ENCODE measurements at regions not wholly inside any gene's neighbourhood (a gene's known extent, or its start where the extent isn't known, plus 50 kb on each side); places are given as distances from the start of the nearest gene placed in this dataset.
"Not testable (repeated sequence)": the region's sequence is repeated elsewhere in the genome, so short reads cannot be mapped to it uniquely, and the experiment has no call there.

DNA sequence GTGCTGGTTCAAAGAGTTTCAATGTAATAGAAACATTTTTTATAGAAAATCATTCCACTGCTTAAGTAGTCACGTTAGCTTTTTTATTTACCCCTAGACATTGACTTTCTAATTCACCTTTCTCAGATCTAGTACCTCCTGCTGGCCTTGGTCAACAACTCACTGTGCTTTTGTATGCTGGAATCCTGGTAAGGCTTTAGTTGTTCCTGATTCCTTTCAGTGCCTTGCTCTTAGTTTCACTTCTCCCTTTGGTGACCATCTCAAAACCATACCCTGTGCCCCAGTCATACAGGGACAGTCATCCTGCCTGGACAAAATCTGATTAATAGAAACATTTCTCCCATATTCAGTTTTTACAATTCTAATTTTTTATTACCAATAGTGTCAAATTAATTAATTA is 130.2 kb downstream of the GPR37 start:
- no peak overlapping the region for H3K4me3 ChIP-seq
- in situ Hi-C loops (cut with MboI; ENCODE audit: low sequenced_read_pairs in 4 of 4) (no loop called here), intact Hi-C loops (cut with DNase I; ENCODE audit: low total_unique reads) (no loop called here)
- H3K36me3 ChIP-seq: no peaks in the 10 kb centered on the region
- DNase-seq: no peak
- H3K27me3 ChIP-seq: no peaks in the 10 kb centered on the region
- ATAC-seq: no peak
- TF ChIP-seq POLR2A (IDR thresholded peaks at IDR 0.05): no peak
- TF ChIP-seq, protein P1, sequence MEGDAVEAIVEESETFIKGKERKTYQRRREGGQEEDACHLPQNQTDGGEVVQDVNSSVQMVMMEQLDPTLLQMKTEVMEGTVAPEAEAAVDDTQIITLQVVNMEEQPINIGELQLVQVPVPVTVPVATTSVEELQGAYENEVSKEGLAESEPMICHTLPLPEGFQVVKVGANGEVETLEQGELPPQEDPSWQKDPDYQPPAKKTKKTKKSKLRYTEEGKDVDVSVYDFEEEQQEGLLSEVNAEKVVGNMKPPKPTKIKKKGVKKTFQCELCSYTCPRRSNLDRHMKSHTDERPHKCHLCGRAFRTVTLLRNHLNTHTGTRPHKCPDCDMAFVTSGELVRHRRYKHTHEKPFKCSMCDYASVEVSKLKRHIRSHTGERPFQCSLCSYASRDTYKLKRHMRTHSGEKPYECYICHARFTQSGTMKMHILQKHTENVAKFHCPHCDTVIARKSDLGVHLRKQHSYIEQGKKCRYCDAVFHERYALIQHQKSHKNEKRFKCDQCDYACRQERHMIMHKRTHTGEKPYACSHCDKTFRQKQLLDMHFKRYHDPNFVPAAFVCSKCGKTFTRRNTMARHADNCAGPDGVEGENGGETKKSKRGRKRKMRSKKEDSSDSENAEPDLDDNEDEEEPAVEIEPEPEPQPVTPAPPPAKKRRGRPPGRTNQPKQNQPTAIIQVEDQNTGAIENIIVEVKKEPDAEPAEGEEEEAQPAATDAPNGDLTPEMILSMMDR (IDR thresholded peaks at IDR 0.05 in 4 of 5, conservative IDR thresholded peaks at IDR 0.05 in 1 of 5): no peak
- H3K9me3 ChIP-seq: no peaks in the 10 kb centered on the region
- no peaks in the 10 kb centered on the region for H3K4me1 ChIP-seq
- H3K27ac ChIP-seq: no peak overlapping the region

DNA sequence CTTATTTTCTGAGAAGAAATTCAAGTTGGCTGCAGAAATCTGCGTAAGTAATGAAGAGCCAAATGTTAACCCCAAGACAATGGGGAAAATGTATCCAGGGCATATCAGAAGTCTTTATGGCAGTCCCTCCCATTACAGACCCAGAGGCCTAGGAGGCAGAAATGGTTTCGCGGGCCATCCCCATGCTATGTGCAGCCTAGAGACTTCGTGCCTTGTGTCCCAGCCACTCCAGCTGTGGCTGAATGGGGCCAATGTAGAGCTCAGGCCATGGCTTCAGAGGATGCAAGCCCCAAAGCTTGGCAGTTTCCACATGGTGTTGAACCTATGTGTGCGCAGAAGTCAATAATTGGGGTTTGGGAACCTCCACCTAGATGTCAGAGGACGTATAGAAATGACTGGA is 131.9 kb downstream of the GPR37 start:
- in situ Hi-C loops (cut with MboI; ENCODE audit: low sequenced_read_pairs in 4 of 4) (no loop called here), intact Hi-C loops (cut with DNase I; ENCODE audit: low total_unique reads) (no loop called here)
- Histone ChIP-seq H3K27me3 (no peaks in the 10 kb centered on the region), H3K9me3 (no peaks in the 10 kb centered on the region), H3K27ac (no peak overlapping the region), H3K4me3 (no peak overlapping the region), H3K36me3 (no peaks in the 10 kb centered on the region), H3K4me1 (no peaks in the 10 kb centered on the region)
- no peak for DNase-seq
- ATAC-seq: no peak
- TF ChIP-seq, protein P1 (IDR thresholded peaks at IDR 0.05 in 4 of 5, conservative IDR thresholded peaks at IDR 0.05 in 1 of 5): no peak
- no peak for TF ChIP-seq POLR2A (IDR thresholded peaks at IDR 0.05)

DNA sequence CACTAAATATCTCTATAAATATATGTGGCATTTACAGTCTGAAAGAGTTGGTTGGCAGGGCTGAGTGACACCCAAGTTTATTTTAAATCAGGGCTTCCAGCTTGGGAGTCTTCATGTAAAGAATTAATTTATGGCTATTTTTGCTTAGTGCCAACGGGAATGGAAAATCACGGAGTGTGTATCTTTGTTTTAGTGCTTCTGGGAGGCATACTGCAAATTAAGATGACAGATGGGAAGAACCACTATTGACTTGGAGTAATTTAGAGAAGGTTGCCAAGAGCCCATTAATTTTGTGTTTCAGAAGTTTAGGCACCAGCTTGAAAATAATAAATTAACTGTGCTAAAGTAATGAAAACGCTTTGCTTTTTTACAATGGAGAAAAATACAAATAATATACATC is 135.2 kb downstream of the GPR37 start:
- TF ChIP-seq POLR2A (IDR thresholded peaks at IDR 0.05): no peak
- TF ChIP-seq, protein P1 (IDR thresholded peaks at IDR 0.05 in 4 of 5, conservative IDR thresholded peaks at IDR 0.05 in 1 of 5): no peak
- Histone ChIP-seq H3K27ac (no peak overlapping the region), H3K4me3 (no peak overlapping the region), H3K4me1 (no peaks in the 10 kb centered on the region), H3K36me3 (no peaks in the 10 kb centered on the region), H3K27me3 (no peaks in the 10 kb centered on the region), H3K9me3 (no peaks in the 10 kb centered on the region)
- intact Hi-C loops (cut with DNase I; ENCODE audit: low total_unique reads) (no loop called here), in situ Hi-C loops (cut with MboI; ENCODE audit: low sequenced_read_pairs in 4 of 4) (no loop called here)
- no peak for DNase-seq
- no peak for ATAC-seq

DNA sequence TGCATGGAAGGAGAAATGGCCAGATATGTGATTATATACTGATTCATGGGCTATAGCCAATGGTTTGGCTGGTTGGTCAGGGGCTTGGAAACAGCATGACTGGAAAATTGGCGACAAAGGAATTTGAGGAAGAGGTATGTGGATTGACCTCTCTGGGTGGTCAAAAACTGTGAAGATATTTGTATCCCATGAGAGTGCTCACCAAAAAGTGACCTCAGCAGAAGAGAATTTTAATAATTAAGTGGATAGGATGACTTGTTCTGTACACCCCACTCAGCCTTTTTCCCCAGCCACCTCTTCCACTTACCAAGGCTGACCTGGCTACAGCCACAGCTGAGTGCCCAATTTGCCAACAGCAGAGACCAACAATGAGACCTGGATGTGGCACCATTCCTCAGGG is 146.7 kb downstream of the GPR37 start:
- DNase-seq: no peak
- in situ Hi-C loops (cut with MboI; ENCODE audit: low sequenced_read_pairs in 4 of 4): no loop called here

DNA sequence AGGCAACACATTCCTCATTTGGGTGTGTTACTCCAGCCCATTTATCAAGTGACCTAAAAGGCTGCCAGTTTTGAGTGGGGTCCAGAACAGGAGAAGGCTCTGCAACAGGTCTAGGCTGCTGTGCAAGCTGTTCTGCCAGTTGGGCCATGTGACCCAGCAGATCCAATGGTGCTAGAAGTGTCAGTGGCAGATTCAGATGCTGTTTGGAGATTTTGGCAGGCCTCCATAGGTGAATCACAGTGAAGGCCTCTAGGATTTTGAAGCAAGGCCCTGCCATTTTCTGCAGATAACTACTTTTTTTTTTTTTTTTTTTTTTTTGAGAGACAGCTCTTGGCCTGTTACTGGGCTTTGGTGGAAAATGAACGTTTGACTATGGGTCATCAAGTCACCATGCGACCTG is 147.5 kb downstream of the GPR37 start:
- H3K27ac ChIP-seq; ATAC-seq; in situ Hi-C loops (cut with MboI; ENCODE audit: low sequenced_read_pairs in 4 of 4); intact Hi-C loops (cut with DNase I; ENCODE audit: low total_unique reads); H3K27me3 ChIP-seq; H3K4me1 ChIP-seq; H3K4me3 ChIP-seq; H3K9me3 ChIP-seq; H3K36me3 ChIP-seq; DNase-seq: not testable (repeated sequence)

More for the DNA sequence above, 146.7 kb downstream of the GPR37 start:
- Histone ChIP-seq H3K4me3 (no peak overlapping the region), H3K9me3 (no peaks in the 10 kb centered on the region), H3K27ac (no peak overlapping the region), H3K27me3 (no peaks in the 10 kb centered on the region), H3K36me3 (no peaks in the 10 kb centered on the region), H3K4me1 (no peaks in the 10 kb centered on the region)
- TF ChIP-seq, protein P1 (IDR thresholded peaks at IDR 0.05 in 4 of 5, conservative IDR thresholded peaks at IDR 0.05 in 1 of 5): no peak
- TF ChIP-seq POLR2A (IDR thresholded peaks at IDR 0.05): no peak
- intact Hi-C loops (cut with DNase I; ENCODE audit: low total_unique reads): no loop called here
- ATAC-seq: no peak
